ENCODE measurements at regions not wholly inside any gene's neighbourhood (a gene's known extent, or its start where the extent isn't known, plus 50 kb on each side); places are given as distances from the start of the nearest gene placed in this dataset.

DNA sequence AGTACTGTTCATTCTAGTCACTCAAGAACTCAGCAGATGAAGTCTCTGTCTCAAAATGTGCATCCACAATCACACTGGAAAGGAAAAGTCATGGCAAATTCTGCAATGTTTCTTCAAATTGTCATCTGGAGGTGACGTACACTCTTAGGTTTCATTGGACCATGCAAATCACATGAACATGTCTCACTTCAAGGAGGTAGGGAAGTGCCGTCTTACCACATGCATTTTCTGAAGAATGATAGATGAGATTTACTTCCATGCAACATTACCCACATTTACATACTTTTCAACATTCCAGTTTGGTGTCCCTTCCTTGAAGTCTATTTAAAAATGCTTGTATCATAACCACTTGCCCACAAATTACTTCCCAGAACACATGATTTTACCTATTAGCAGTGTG is 107.9 kb upstream of the SATB1 start:
- no peak for TF ChIP-seq CTCF (IDR thresholded peaks at IDR 0.05)
- TF ChIP-seq POLR2A (IDR thresholded peaks at IDR 0.05), result no peak

Measured in right lobe of liver (tissue), 4 donors.